HCT116 (cell line): ENCODE measurements at regions not wholly inside any gene's neighbourhood (a gene's known extent, or its start where the extent isn't known, plus 50 kb on each side); places are given as distances from the start of the nearest gene placed in this dataset.

ENCODE experiments used
- ATAC-seq: fragments of 200-7000 bp; cut with Tn5 transposase; 2 replicates; pipeline ENCODE4 v1.9.1; 2020; ENCODE audit warnings: mild to moderate bottlenecking, moderate library complexity
- BruUV-seq: library from RNA; stranded (reverse); fragments of 400-500 nt; replicated peaks from 2 replicates; lab custom pipeline; 2021; lab: Mats Ljungman, UMichigan
- CTCF ChIA-PET: fragments of 300-600 bp; sonication (Branson Sonifier 250); formaldehyde crosslinking; loops from one replicate; lab custom pipeline; 2021; ENCODE audit warnings: antibody characterized with exemption; lab: Charles Lee
- POLR2A ChIA-PET: fragments of 300-600, 350-600 bp; sonication (Branson Sonifier 250); formaldehyde crosslinking; loops from one replicate; lab custom pipeline; 2021; ENCODE audit warnings: antibody characterized with exemption; lab: Charles Lee
- RAD21 ChIA-PET, 2 experiments: fragments of 300-600 bp; sonication (Branson Sonifier 250); formaldehyde crosslinking; loops; one replicate each; lab custom pipeline; 2023; ENCODE audit warnings: low total read pairs in 2 of 2; ENCODE audit not compliant: uncharacterized antibody in 2 of 2, unreplicated experiment in 2 of 2, low non-redundant PET in 1 of 2; lab: Charles Lee
- DNase-seq: peaks from one replicate; pipeline ENCODE4 v3.0.0-alpha.2; 2010; ENCODE audit warnings: low read depth, low spot score
- H2AFZ ChIP-seq: fragments of 200-600 bp; shearing (Covaris generic), sonication (generic); 2 replicates; pipeline ENCODE4 v1.6.1; 2017; ENCODE audit warnings: low read depth, mixed run types, mixed read lengths, antibody characterized with exemption, low read length; ENCODE audit not compliant: poor library complexity, severe bottlenecking
- H3K27ac ChIP-seq: 2 replicates; pipeline ENCODE4 v1.5.1; 2012; ENCODE audit warnings: low read depth, low read length
- H3K27me3 ChIP-seq: fragments of 200-600 bp; sonication (generic); 2 replicates; pipeline ENCODE4 v1.6.1; 2016; ENCODE audit warnings: mixed run types, low read length, mixed read lengths; ENCODE audit not compliant: insufficient read depth
- H3K36me3 ChIP-seq, 2 experiments: fragments of 200-500 bp in 1 of 2; fragments of 200-600 bp in 1 of 2; sonication (Bioruptor generic) in 1 of 2; sonication (generic) in 1 of 2; 2 replicates each; pipeline versions ENCODE4 v1.5.1 to v1.6.1; 2014 to 2016; ENCODE audit warnings: low read length in 2 of 2, inconsistent platforms in 1 of 2, mixed read lengths in 1 of 2, mixed run types in 1 of 2; ENCODE audit not compliant: insufficient read depth in 2 of 2, control insufficient read depth in 1 of 2
- H3K4me1 ChIP-seq, 2 experiments: fragments of 200-600 bp in 1 of 2; sonication (generic) in 1 of 2; 2 replicates each; pipeline versions ENCODE4 v1.5.1 to v1.6.1; 2012 to 2017; ENCODE audit warnings: low read length in 2 of 2, inconsistent platforms in 1 of 2, mild to moderate bottlenecking in 1 of 2, mixed read lengths in 1 of 2, mixed run types in 1 of 2, moderate library complexity in 1 of 2; ENCODE audit not compliant: insufficient read depth in 2 of 2, control insufficient read depth in 1 of 2
- H3K4me2 ChIP-seq: fragments of 200-600 bp; sonication (generic); 2 replicates; pipeline ENCODE4 v1.6.1; 2017; ENCODE audit warnings: mixed run types, low read length, mixed read lengths
- H3K4me3 ChIP-seq, 2 experiments: fragments of 200-600 bp in 1 of 2; sonication (generic) in 1 of 2; replicated peaks in 1 of 2; 2 replicates each; pipeline ENCODE4 v1.5.1; 2011 to 2016; ENCODE audit warnings: low read length in 2 of 2, control low read depth in 1 of 2, low read depth in 1 of 2, mild to moderate bottlenecking in 1 of 2, mixed read lengths in 1 of 2, mixed run types in 1 of 2
- H3K79me2 ChIP-seq: fragments of 200-600 bp; sonication (generic); 2 replicates; pipeline ENCODE4 v1.6.1; 2017; ENCODE audit warnings: mild to moderate bottlenecking, mixed run types, low read length, moderate library complexity, mixed read lengths; ENCODE audit not compliant: insufficient read depth
- H3K9ac ChIP-seq: fragments of 200-600 bp; sonication (generic); 2 replicates; pipeline ENCODE4 v1.6.1; 2016; ENCODE audit warnings: low read length, mixed read lengths
- H3K9me2 ChIP-seq: fragments of 200-600 bp; sonication (generic), shearing (Covaris generic); 2 replicates; pipeline ENCODE4 v1.6.1; 2017; ENCODE audit warnings: mixed run types, mild to moderate bottlenecking, moderate library complexity; ENCODE audit not compliant: insufficient read depth
- H3K9me3 ChIP-seq, 2 experiments: fragments of 200-500 bp in 1 of 2; fragments of 200-600 bp in 1 of 2; sonication (Bioruptor generic) in 1 of 2; sonication (generic) in 1 of 2; 2 replicates each; pipeline ENCODE4 v1.6.1; 2014 to 2017; ENCODE audit warnings: low read length in 2 of 2, mixed read lengths in 2 of 2, inconsistent platforms in 1 of 2, low read depth in 1 of 2, mild to moderate bottlenecking in 1 of 2, mixed run types in 1 of 2, moderate library complexity in 1 of 2; ENCODE audit not compliant: control insufficient read depth in 1 of 2, insufficient read depth in 1 of 2
- H4K20me1 ChIP-seq: fragments of 200-600 bp; sonication (generic), shearing (Covaris generic); 2 replicates; pipeline ENCODE4 v1.6.1; 2017; ENCODE audit warnings: mixed run types, mild to moderate bottlenecking, moderate library complexity; ENCODE audit not compliant: insufficient read depth
- EGR1 ChIP-seq: IDR thresholded peaks from 2 replicates; pipeline ENCODE4 v1.6.1; 2012; ENCODE audit warnings: low read depth
- EZH2phosphoT487 ChIP-seq: fragments of 200-600 bp; IDR thresholded peaks from 2 replicates; pipeline ENCODE4 v1.6.1; 2018; ENCODE audit warnings: antibody characterized with exemption, borderline replicate concordance
- SIN3A ChIP-seq: IDR thresholded peaks from 2 replicates; pipeline ENCODE4 v1.6.1; 2012; ENCODE audit warnings: low read depth
- intact Hi-C: fragments of 100-400 bp; cut with micrococcal nuclease; formaldehyde crosslinking; loops from 2 replicates; pipeline ENCODE4 v1.10.0; 2022
- TF ChIP-seq, protein P1 (sequence below): IDR thresholded peaks from 2 replicates; pipeline ENCODE4 v1.6.1; 2012; ENCODE audit warnings: low read depth
- TF ChIP-seq, protein P2 (sequence below), 3 experiments: fragments of 200-600 bp in 1 of 3; sonication (generic) in 1 of 3; IDR thresholded peaks in 2 of 3; conservative IDR thresholded peaks in 1 of 3; 2 replicates each; pipeline ENCODE4 v1.5.1; 2012 to 2017; ENCODE audit warnings: low read depth in 2 of 3, low read length in 2 of 3, antibody characterized with exemption in 1 of 3, borderline replicate concordance in 1 of 3, control low read depth in 1 of 3, mild to moderate bottlenecking in 1 of 3, mixed read lengths in 1 of 3, mixed run types in 1 of 3, moderate library complexity in 1 of 3; ENCODE audit not compliant: insufficient read depth in 1 of 3

DNA sequence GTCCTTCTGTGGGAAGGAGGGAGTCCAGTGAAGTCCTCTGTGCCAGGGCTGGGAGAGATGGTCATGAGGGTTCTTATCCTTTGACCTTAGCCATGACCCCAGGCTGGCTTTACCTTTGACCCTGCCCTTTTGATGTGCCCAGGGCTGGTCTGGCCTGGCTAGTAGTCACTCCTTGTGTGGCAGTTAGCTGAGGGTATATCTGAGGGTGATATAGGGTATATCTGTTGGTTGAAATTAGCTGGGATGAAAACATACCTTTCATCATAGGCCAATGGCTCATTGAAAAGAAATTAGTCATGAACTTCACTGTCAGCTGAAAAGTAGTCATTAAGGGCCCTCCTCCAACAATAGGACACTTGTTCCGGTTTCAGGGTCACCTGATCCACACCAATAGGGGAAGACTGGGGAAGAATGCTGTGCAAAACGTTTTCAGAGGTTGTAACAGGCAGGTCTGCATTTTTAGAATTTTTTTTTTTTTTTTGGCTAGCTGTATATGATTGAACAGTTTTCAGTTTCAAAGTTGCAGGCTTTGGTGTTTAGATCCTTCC lies 74.6 kb upstream of the STOX2 start:
- intact Hi-C loops: no loop called here
- ATAC-seq (no peak), DNase-seq (no peak)
- H3K9me2 ChIP-seq: no peaks in the 10 kb centered on the region
- H3K4me2 ChIP-seq: no peak overlapping the region
- H2AFZ ChIP-seq: no peak overlapping the region
- no TSS peak for BruUV-seq
- H3K4me1 ChIP-seq: no peaks in the 10 kb centered on the region
- ChIA-PET POLR2A (no interaction called here), CTCF (no interaction called here), RAD21 (no interaction called here)
- H3K36me3 ChIP-seq: no peaks in the 10 kb centered on the region
- H3K9ac ChIP-seq: no peak overlapping the region
- no peak for TF ChIP-seq SIN3A
- TF ChIP-seq EZH2phosphoT487: no peak
- TF ChIP-seq, protein P1, sequence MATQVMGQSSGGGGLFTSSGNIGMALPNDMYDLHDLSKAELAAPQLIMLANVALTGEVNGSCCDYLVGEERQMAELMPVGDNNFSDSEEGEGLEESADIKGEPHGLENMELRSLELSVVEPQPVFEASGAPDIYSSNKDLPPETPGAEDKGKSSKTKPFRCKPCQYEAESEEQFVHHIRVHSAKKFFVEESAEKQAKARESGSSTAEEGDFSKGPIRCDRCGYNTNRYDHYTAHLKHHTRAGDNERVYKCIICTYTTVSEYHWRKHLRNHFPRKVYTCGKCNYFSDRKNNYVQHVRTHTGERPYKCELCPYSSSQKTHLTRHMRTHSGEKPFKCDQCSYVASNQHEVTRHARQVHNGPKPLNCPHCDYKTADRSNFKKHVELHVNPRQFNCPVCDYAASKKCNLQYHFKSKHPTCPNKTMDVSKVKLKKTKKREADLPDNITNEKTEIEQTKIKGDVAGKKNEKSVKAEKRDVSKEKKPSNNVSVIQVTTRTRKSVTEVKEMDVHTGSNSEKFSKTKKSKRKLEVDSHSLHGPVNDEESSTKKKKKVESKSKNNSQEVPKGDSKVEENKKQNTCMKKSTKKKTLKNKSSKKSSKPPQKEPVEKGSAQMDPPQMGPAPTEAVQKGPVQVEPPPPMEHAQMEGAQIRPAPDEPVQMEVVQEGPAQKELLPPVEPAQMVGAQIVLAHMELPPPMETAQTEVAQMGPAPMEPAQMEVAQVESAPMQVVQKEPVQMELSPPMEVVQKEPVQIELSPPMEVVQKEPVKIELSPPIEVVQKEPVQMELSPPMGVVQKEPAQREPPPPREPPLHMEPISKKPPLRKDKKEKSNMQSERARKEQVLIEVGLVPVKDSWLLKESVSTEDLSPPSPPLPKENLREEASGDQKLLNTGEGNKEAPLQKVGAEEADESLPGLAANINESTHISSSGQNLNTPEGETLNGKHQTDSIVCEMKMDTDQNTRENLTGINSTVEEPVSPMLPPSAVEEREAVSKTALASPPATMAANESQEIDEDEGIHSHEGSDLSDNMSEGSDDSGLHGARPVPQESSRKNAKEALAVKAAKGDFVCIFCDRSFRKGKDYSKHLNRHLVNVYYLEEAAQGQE: no peak
- TF ChIP-seq, protein P2, sequence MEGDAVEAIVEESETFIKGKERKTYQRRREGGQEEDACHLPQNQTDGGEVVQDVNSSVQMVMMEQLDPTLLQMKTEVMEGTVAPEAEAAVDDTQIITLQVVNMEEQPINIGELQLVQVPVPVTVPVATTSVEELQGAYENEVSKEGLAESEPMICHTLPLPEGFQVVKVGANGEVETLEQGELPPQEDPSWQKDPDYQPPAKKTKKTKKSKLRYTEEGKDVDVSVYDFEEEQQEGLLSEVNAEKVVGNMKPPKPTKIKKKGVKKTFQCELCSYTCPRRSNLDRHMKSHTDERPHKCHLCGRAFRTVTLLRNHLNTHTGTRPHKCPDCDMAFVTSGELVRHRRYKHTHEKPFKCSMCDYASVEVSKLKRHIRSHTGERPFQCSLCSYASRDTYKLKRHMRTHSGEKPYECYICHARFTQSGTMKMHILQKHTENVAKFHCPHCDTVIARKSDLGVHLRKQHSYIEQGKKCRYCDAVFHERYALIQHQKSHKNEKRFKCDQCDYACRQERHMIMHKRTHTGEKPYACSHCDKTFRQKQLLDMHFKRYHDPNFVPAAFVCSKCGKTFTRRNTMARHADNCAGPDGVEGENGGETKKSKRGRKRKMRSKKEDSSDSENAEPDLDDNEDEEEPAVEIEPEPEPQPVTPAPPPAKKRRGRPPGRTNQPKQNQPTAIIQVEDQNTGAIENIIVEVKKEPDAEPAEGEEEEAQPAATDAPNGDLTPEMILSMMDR (IDR thresholded peaks at IDR 0.05 in 2 of 3, conservative IDR thresholded peaks at IDR 0.05 in 1 of 3; ENCODE audit: borderline replicate concordance in 1 of 3, insufficient read depth in 1 of 3, low read depth in 2 of 3, low read length in 2 of 3): no peak
- no peak for TF ChIP-seq EGR1
- no peaks in the 10 kb centered on the region for H3K9me3 ChIP-seq
- no peaks in the 10 kb centered on the region for H4K20me1 ChIP-seq
- no peak overlapping the region for H3K4me3 ChIP-seq
- H3K27me3 ChIP-seq: no peaks in the 10 kb centered on the region
- H3K79me2 ChIP-seq: no peaks in the 10 kb centered on the region
- no peak overlapping the region for H3K27ac ChIP-seq
